ENCODE measurements at regions not wholly inside any gene's neighbourhood (a gene's known extent, or its start where the extent isn't known, plus 50 kb on each side); places are given as distances from the start of the nearest gene placed in this dataset.

- no peak for DNase-seq (ENCODE audit: low read depth)
Observed at GRCh38 chr14:65872536-65872935, 460.0 kb downstream of the FUT8 start.

DNA sequence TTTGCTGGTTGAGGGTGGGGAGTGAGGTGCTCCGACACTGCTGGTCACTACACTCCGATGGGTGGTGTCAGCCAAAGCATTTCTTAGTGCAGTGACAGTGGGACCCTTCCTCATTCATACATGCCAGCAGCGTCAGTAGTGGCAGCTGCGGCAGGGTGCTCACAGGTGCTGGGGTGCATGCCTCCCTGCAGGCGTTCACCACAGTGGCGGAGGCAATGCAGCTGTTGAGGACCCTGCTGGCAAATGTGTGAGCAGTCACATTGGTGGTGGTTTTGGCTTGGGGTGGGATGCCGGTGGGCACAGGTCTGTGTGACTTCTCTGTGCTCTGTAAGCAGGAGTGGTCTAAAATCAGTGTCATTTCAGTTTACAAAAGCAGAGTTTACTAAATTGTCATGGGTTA is 464.6 kb downstream of the FUT8 start:
- DNase-seq (ENCODE audit: low read depth): no peak

DNA sequence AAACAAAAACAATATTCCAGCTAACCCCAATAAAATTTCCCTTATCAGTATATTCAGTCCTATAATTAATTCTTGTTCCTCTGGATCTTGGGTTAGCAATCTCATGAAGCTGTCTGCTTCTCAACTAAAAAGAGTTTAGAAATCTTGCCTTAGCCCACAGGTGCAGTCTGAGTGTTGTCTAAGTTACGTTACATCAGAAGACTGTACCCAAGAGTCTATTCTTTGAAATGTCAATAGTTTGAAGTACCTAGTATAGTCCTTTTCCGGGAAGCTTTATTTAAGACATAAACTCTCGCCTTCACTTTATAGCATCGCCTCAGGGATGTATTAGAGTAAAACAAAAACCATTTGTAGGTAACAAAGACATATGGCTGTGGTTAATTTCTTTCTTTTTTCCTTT is 465.1 kb downstream of the FUT8 start:
- no peak for DNase-seq (ENCODE audit: low read depth)

GRCh38 chr14:65878586-65878985 is 466.1 kb downstream of the FUT8 start:
- no peak for DNase-seq (ENCODE audit: low read depth)

GRCh38 chr14:65879248-65880009 is 466.9 kb downstream of the FUT8 start:
- DNase-seq (ENCODE audit: low read depth): peak; percentile 96

DNA sequence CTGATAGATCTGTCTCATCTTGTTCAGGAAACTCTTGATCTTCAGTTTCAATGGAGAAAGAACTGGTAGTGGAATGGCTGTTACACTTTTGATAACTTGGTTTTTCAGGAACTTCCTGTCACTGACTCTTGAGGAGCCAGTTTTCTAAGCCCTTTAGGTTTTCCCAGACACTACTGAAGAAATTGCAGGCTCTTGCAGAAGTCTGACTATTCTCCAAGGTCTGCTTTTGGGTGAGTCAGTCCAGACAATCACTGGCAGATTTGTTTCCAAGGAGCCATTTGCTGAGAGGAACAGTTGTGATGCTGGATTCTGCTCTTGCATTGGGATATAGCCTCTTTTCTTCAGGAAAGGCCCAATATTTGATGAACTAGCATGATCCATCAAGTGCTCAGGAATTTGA is 468.0 kb downstream of the FUT8 start:
- DNase-seq (ENCODE audit: low read depth): peak; percentile 41

GRCh38 chr14:65881642-65882041 is 469.1 kb downstream of the FUT8 start:
- DNase-seq (ENCODE audit: low read depth): no peak

DNA sequence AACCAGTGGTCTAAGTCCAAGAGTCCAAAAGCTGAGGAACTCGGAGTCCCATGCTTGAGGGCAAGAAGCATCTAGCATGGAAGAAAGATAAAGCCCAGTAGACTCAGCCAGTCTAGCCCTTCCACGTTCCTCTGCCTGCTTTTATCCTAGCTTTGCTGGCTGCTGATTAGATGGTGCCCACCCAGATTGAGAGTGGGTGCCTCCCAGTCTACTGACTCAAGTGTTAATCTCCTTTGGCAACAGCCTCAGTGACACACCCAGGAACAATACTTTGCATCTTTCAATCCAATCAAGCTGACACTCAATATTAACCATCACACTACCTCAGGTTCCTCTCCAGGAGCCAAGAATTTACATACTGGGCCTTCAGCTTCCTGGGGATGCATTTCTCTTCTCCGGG is 476.1 kb downstream of the FUT8 start:
- no peak for DNase-seq (ENCODE audit: low read depth)

DNA sequence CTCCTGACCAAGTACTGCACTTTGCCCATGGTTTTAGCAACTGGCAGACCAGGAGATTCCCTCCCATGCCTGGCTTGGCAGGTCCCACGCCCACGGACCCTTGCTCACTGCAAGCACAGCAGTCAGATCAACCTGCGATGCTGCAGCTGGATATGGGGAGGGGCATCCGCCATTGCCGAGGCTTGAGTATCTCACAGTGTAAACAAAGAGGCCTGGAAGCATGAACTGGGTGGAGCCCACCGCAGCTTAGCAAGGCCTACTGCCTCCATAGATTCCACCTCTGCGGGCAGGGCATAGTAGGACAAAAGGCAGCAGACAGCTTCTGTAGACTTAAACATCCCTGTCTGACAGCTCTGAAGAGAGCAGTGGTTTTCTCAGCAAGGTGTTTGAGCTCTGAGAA is 479.8 kb downstream of the FUT8 start:
- no peak for DNase-seq (ENCODE audit: low read depth)

GRCh38 chr14:65900164-65900563 is 487.6 kb downstream of the FUT8 start:
- no peak for DNase-seq (ENCODE audit: low read depth)

GRCh38 chr14:65901595-65901994 is 489.1 kb downstream of the FUT8 start:
- DNase-seq (ENCODE audit: low read depth): no peak

- DNase-seq (ENCODE audit: low read depth): no peak
Observed at GRCh38 chr14:65904988-65905387, 492.5 kb downstream of the FUT8 start.

DNA sequence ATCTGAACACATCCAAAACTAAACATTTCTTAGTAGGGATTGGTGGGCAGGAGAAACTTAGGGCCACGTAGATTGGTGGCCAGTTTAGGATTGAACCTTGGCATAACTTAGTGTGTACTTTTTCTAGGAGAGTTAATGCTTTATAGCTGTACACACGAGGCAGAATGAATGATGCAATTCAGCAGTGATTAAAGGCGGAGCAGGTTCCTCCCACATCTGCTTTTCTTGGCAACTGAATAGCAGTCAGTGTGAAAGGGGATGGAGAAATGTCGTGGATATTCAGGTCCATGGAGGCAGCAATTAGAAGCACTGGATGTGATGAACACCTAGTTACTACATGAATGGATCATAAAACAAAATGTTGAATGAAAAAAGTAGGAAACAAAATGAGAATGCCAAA is 493.8 kb downstream of the FUT8 start:
- no peak for DNase-seq (ENCODE audit: low read depth)

DNA sequence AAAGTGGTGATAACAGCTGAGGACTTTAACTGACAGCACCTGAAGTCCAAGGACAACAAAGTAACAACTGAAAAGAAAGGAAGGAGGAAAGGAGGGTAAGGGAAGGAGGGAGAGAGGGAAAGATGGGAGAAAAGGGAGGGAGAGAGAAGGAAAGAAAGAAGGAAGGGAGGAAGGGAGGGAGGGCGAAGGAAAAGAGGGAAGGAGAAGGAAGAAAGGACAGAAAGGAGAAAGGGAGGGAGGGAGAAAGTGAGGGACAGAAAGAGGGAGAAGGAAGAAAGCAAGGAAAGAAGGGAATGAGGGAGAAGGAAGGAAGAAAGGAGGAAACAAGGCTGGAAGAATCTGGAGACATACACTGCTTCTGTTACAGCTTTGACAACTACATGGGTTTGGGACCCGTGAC is 494.4 kb downstream of the FUT8 start:
- DNase-seq (ENCODE audit: low read depth): no peak

GRCh38 chr14:65910108-65910786 is 497.7 kb downstream of the FUT8 start:
- DNase-seq (ENCODE audit: low read depth): peak; percentile 70

GRCh38 chr14:65915125-65915524 is 502.6 kb downstream of the FUT8 start:
- peak; percentile 41 for DNase-seq (ENCODE audit: low read depth)

DNA sequence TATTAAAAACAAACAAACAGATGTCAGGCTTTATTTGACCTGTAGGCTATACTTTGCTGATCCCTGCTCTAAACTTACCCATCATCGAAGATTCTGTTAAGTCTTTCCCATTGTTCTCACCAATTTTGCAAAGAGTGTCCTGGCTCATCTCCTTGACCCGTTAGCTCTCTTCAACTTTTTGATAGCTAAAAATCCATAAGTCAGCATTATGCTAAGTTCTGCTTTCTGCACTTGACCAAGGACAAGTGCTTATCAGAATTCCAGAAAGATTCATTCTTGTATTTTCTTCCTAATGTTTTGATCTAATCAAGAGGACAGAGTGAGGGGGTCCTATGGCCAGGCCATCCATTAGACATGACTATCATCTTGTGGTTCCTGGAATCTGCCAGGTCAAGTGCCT is 503.5 kb downstream of the FUT8 start:
- no peak for DNase-seq (ENCODE audit: low read depth)

DNA sequence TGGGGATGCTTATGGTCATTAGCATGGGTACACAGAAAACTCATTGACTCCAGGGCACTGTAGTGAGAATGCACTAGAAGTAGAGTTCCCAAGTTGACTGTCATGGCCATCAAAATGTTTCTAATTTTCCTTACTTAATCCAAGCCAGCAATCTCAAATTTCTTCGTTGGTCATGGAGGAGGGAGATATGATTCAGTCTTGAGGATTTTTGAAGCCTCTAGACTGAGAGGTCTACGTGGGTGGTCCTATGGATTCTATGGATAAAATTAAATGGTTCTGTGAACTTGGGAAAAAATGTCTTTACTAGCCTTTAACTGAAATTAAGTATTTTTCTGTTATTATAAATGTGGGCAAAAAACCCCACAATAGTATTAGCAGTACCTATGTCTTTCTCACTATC is 508.5 kb downstream of the FUT8 start:
- no peak for DNase-seq (ENCODE audit: low read depth)

DNA sequence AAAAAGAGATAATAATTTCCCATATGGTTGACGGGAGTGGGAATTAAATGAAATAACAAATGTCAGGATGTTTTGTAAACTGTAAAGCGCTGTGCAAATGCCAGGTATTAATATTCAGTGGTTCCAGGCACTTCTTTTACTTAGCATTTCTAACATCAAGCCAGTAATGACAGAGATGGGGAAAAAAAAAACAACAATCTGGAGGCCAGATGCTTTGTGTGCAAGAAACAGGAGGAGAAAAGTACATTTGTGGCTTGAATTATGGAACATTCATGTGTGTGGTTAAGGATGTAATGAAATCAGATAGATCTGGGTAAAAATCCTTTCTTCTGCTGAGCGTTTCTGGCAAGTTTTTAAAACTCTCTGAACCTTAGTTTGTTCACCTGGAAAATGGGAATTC is 509.6 kb downstream of the FUT8 start:
- DNase-seq (ENCODE audit: low read depth): no peak

GRCh38 chr14:65926504-65926903 is 514.0 kb downstream of the FUT8 start:
- DNase-seq (ENCODE audit: low read depth): no peak

GRCh38 chr14:65926935-65927700 is 514.6 kb downstream of the FUT8 start:
- DNase-seq (ENCODE audit: low read depth): no peak

DNA sequence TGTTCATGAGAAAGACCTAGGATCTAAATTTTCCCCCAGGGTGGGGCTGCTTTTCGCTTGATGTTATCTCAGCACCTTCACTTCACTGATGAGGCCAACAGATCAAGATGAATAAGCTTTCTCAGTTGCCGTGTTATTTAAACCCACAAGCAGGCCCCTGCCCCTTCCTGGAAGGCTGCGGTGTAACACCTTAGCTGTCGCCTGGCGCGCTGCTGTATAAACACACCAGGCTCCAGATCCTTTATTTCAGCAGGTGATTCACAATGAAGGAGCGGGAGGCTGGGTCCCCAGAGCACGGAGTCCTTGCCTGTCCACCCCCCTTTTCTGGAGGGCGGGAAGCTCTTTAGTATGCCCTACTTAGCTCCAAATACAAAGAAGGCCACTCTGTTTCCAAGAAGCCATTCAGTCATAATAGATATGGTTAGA is 515.4 kb downstream of the FUT8 start:
- DNase-seq (ENCODE audit: low read depth): peak; percentile 9
